Muscle layer of colon (tissue), 2 donors: ENCODE measurements at regions not wholly inside any gene's neighbourhood (a gene's known extent, or its start where the extent isn't known, plus 50 kb on each side); places are given as distances from the start of the nearest gene placed in this dataset.
"Not testable (repeated sequence)": the region's sequence is repeated elsewhere in the genome, so short reads cannot be mapped to it uniquely, and the experiment has no call there.

ENCODE experiments used
- H3K27ac ChIP-seq: one replicate; pipeline ENCODE4 v1.7.0; 2013; ENCODE audit warnings: low read depth, mild to moderate bottlenecking, low read length, moderate library complexity
- H3K27me3 ChIP-seq, 2 donors: one replicate each; pipeline ENCODE4 v1.7.0; 2013; ENCODE audit warnings: low read length in 2 of 2, mild to moderate bottlenecking in 2 of 2; ENCODE audit not compliant: insufficient read depth in 2 of 2, control insufficient read depth in 1 of 2
- H3K36me3 ChIP-seq: one replicate; pipeline ENCODE4 v1.7.0; 2013; ENCODE audit warnings: mild to moderate bottlenecking, low read length; ENCODE audit not compliant: insufficient read depth
- H3K4me1 ChIP-seq: one replicate; pipeline ENCODE4 v1.7.0; 2013; ENCODE audit warnings: mild to moderate bottlenecking, low read length; ENCODE audit not compliant: insufficient read depth
- H3K4me3 ChIP-seq, 2 donors: one replicate each; pipeline ENCODE4 v1.7.0; 2013; ENCODE audit warnings: low read length in 2 of 2, low read depth in 1 of 2, mild to moderate bottlenecking in 1 of 2, moderate library complexity in 1 of 2
- H3K9ac ChIP-seq: one replicate; pipeline ENCODE4 v1.7.0; 2013; ENCODE audit warnings: low read length
- H3K9me3 ChIP-seq: one replicate; pipeline ENCODE4 v1.7.0; 2013; ENCODE audit warnings: mild to moderate bottlenecking, low read length
- donor health status: abdominal sarcoma.
- donor health status: Adenocarcinoma of cecum.

DNA sequence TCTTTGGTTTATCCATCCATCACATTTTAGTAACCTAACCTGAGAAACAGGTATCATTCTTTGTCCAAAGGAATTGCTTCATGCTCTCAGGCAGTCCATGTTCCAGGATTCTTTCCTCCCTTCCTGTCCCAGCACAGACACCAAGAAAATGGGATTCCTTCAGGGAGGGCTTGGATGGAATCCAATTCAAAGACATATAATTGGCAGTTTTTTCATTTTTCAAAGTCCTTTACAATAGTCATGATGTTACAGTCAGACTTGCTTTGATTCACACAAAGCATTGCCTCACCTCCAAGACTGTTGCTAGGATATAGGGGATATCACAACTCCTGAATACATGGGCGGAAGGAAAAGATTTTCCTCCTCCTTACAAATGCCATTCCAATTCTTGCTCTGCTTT is 241.4 kb upstream of the ACVR2A start:
- H3K27ac ChIP-seq = no peak overlapping the region
- no peak overlapping the region for H3K9ac ChIP-seq
- H3K36me3 ChIP-seq = no peaks in the 10 kb centered on the region
- no peaks in the 10 kb centered on the region for H3K27me3 ChIP-seq
- no peaks in the 10 kb centered on the region for H3K9me3 ChIP-seq
- no peak overlapping the region for H3K4me3 ChIP-seq
- no peaks in the 10 kb centered on the region for H3K4me1 ChIP-seq

DNA sequence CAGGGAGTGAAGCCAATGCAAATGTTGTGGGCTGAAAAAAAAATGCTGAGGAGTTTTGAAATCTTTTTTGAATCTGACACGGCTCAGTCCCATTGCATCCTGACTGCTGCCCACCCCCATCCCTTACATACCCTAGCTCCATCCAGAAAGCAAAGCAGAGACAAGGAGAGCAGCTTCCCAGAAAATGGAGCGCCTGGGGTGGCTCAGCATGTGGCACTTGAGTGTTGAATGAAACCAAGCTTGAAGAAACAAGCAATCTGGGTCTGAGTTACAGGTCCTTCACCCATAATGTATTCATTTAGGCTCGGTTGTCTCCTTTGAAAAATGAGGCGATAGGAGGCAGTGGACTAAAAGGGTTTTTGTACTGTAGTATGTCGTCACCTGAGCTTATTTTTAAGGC is 244.2 kb upstream of the ACVR2A start:
- no peaks in the 10 kb centered on the region for H3K36me3 ChIP-seq
- H3K27ac ChIP-seq = no peak overlapping the region
- H3K4me3 ChIP-seq = no peak overlapping the region
- no peaks in the 10 kb centered on the region for H3K9me3 ChIP-seq
- H3K27me3 ChIP-seq = no peaks in the 10 kb centered on the region
- no peak overlapping the region for H3K9ac ChIP-seq
- peaks cover 3% of the 10 kb centered on the region for H3K4me1 ChIP-seq

DNA sequence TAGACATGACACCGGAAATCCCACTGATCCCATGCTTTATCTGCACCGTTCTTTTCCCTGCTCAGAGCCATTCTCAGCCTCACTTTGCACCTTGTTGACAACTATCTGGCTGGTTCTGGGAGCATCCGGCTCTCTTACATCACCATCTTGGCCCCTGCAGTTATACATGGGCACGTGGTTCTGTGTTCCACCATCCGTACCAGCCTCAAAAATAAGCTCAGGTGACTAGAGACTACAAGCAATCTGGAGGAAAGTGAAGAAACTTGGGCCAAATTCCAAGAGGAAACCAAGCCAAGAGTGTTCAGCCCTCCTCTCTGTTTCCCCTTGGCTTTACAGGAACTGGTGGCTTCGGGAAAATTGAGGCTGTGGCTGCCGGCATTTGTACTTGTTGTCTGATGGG is 244.6 kb upstream of the ACVR2A start:
- no peaks in the 10 kb centered on the region for H3K9me3 ChIP-seq
- no peak overlapping the region for H3K4me3 ChIP-seq
- H3K9ac ChIP-seq = no peak overlapping the region
- no peaks in the 10 kb centered on the region for H3K27me3 ChIP-seq
- H3K27ac ChIP-seq = no peak overlapping the region
- H3K4me1 ChIP-seq = peaks cover 8% of the 10 kb centered on the region
- no peaks in the 10 kb centered on the region for H3K36me3 ChIP-seq

DNA sequence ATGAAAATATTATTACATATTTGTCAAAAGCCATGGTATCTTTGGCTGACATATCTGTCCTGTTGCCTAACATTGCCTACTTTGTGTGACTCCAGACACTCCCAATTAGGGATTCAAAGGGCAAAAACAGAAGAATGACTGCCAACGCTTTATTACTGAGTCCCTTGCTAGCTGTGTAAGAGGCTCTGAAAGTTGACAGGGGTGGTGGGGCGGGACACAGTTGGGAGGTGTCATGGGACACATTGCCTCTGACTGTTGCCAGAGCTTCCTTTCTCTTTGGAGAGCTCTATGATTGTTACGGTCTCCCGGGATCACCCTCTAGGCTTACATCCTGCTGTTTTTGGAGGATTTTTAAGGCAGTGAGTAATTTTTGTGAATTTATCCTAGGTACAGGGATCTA is 249.6 kb upstream of the ACVR2A start:
- Histone ChIP-seq H3K9me3 (no peaks in the 10 kb centered on the region), H3K27ac (no peak overlapping the region), H3K4me1 (peaks cover 8% of the 10 kb centered on the region), H3K27me3 (no peaks in the 10 kb centered on the region), H3K4me3 (no peak overlapping the region), H3K9ac (no peak overlapping the region), H3K36me3 (no peaks in the 10 kb centered on the region)

DNA sequence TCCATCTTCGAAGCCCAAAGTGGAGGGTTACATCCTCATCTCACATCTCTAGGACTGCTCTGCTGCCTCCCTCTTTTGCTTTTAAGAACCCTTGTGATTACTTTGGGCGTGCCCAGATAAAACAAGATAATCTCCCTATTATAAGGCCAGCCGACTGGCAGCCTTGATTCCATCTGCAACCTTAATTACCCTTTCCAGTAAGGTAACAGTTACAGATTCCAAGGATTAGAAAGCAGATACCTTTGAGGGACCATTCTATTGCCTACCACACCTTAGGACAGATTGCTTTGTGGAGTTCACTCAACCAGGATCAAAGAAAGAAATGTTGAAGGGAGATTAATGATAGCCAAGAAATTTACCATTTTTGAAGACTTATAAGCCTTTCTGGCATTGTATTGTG is 250.8 kb upstream of the ACVR2A start:
- H3K9me3 ChIP-seq = no peaks in the 10 kb centered on the region
- no peak overlapping the region for H3K9ac ChIP-seq
- H3K4me3 ChIP-seq = no peak overlapping the region
- H3K27ac ChIP-seq = no peak overlapping the region
- no peaks in the 10 kb centered on the region for H3K27me3 ChIP-seq
- H3K36me3 ChIP-seq = no peaks in the 10 kb centered on the region
- H3K4me1 ChIP-seq = peaks cover 8% of the 10 kb centered on the region

DNA sequence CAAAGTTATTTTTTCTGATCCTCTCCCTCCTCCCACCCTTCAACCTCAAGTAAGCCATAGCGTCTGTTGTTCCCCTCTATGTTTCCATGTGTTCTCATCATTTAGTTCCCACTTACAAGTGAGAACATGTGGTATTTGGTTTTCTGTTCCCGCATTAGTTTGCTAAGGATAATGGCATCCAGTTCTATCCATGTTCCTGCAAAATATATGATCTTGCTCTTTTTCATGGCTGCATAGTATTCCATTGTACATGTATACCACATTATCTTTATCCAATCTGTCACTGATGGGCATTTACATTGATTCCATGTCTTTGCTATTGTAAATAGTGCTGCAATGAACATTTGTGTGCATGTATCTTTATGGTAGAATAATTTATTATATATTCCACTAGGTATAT is 252.0 kb upstream of the ACVR2A start:
- H3K9ac ChIP-seq, H3K36me3 ChIP-seq, H3K27ac ChIP-seq, H3K9me3 ChIP-seq, H3K27me3 ChIP-seq, H3K4me3 ChIP-seq: not testable (repeated sequence)
- peaks cover 16% of the 10 kb centered on the region for H3K4me1 ChIP-seq

DNA sequence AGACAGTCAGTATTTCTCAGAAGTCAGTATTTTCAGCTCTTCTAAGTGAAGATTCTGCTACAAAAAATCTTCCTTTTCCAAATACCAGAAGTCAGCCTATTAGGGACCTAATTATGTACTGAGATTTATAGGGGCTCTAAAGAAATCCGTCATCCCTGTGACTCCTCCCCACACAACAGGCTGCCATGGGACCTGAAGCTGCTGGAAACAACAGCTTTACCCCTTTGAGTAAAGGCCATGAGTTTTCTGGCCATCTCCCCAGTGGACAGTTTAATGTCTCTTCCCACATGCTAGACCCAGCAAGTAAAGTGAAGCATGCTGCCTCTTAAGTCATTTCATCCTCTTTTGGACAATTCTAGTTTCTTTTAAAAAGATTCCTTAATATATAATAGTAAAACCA is 255.7 kb upstream of the ACVR2A start:
- Histone ChIP-seq H3K4me3 (no peak overlapping the region), H3K27ac (no peak overlapping the region), H3K4me1 (peaks cover 9% of the 10 kb centered on the region)

DNA sequence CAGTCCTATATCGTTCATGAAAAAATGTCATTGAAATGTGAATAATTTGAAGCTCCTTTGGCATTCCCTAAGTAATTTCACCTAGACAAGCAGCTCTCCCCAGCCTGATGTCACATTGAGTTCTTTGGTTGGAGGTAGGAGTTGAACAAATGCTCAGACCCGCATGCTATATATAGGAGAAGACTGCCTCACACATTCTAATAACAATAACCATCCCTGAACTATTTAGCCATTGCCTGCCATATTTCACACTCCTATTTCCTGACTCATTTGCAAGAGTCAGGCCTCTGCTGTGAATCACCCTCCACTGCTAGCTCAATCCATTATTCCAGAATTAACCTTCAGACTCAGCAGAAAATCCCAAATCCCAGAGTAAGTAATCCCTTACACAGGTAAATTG is 256.6 kb upstream of the ACVR2A start:
- Histone ChIP-seq H3K9ac (no peak overlapping the region), H3K4me3 (no peak overlapping the region), H3K27me3 (no peaks in the 10 kb centered on the region), H3K27ac (no peak overlapping the region), H3K36me3 (no peaks in the 10 kb centered on the region), H3K9me3 (no peaks in the 10 kb centered on the region), H3K4me1 (peaks cover 9% of the 10 kb centered on the region)

More for the DNA sequence above, 255.7 kb upstream of the ACVR2A start:
- H3K9me3 ChIP-seq = no peaks in the 10 kb centered on the region
- no peaks in the 10 kb centered on the region for H3K36me3 ChIP-seq
- no peak overlapping the region for H3K9ac ChIP-seq
- no peaks in the 10 kb centered on the region for H3K27me3 ChIP-seq

DNA sequence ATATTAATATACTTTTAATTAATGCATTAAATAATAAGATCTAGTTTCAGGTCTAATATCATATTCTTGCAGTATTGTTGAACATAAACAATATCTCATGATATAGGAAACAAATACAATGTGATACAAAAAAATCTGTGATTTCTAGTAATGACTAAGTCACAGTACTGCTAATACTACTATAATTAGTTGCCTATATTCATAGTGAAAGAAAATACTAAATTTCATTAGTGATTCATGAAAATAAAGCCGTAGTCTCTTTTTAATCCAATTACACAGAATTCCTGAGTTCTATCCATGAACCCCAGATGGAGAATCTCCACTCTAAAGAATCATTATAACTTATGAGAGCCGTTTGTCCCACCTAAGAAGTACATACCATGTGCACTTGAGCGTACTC is 266.3 kb upstream of the ACVR2A start:
- no peak overlapping the region for H3K9ac ChIP-seq
- H3K36me3 ChIP-seq = no peaks in the 10 kb centered on the region
- H3K4me1 ChIP-seq = peaks cover 7% of the 10 kb centered on the region
- H3K27me3 ChIP-seq = no peaks in the 10 kb centered on the region
- no peaks in the 10 kb centered on the region for H3K9me3 ChIP-seq
- H3K4me3 ChIP-seq = no peak overlapping the region
- H3K27ac ChIP-seq = no peak overlapping the region

DNA sequence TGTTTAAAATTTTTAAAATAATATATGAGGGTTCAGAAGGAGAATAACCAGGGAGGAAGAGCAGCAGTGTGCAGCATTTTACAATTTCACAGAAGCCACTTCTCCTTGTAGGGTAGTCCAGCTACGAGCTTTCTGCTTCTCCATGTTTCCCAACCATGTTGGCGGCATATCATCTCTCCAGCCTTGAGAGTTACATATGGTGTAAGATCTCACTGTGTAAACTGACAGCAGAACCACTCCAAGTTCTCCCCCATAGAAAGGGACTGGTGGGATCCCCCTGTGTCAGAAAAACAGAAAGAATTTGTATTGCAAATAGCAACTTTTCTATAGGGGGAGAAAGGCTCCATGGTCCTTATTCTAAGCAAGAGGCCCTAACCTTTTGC is 266.8 kb upstream of the ACVR2A start:
- Histone ChIP-seq H3K9me3 (no peaks in the 10 kb centered on the region), H3K27me3 (no peaks in the 10 kb centered on the region), H3K9ac (no peak overlapping the region), H3K4me1 (peaks cover 7% of the 10 kb centered on the region), H3K36me3 (no peaks in the 10 kb centered on the region), H3K27ac (no peak overlapping the region), H3K4me3 (no peak overlapping the region)

DNA sequence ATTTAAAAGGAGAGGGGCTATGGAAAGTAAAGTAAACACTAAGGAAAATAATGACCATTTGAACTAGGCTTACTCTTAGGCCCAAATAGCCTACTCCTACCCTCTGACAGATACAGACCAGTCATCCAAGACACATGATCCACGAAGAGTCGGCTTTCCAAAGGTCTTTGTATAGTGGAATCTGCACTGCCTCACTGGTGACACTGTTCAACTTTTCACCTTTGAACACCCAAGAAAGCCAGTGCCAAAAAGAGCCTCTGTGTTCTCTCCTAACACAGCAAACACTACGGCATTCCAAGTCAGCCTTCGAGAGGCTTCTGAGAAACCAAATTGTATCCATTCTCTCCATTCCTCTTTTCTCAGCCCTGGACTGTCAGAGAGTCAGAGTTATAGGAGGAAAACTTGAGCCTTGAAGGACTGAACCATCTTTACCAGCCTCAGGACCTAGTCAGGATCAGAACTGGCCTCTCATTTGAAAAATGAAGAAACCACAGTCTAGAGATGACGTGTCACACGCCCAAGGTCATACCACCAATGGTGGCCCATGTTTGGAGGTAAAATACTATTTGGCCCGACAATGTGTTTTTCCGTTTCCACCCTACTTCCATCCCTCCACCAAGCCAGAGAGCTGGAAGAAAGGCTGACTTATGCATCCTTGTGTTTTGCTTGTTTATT is 267.4 kb upstream of the ACVR2A start:
- no peaks in the 10 kb centered on the region for H3K27me3 ChIP-seq
- H3K36me3 ChIP-seq = no peaks in the 10 kb centered on the region
- peaks cover 7% of the 10 kb centered on the region for H3K4me1 ChIP-seq
- no peak overlapping the region for H3K27ac ChIP-seq
- no peak overlapping the region for H3K4me3 ChIP-seq
- H3K9me3 ChIP-seq = no peaks in the 10 kb centered on the region
- H3K9ac ChIP-seq = no peak overlapping the region

DNA sequence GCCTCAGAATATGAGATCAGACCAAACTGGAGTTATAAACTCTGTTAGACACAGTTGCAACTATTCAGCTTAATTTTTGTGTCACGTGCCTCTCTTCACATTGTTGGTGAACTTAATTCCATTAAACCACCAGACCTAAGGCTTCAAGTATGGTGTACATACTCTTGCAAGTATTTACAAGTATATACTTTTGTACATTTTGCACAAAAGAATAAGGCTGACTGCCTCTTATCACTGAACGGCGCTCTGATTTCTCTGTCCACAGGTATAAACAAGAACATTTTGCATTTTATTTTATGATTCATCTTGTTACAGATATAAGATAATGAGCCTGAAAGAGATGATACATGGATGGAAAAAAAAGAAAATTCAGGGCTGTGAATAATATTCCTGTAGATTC is 269.7 kb upstream of the ACVR2A start:
- H3K9me3 ChIP-seq = no peaks in the 10 kb centered on the region
- H3K27me3 ChIP-seq = no peaks in the 10 kb centered on the region
- no peaks in the 10 kb centered on the region for H3K36me3 ChIP-seq
- no peak overlapping the region for H3K9ac ChIP-seq
- H3K27ac ChIP-seq = no peak overlapping the region
- no peak overlapping the region for H3K4me3 ChIP-seq
- H3K4me1 ChIP-seq = peaks cover 7% of the 10 kb centered on the region
